NT2/D1 (cell line): ENCODE measurements at regions not wholly inside any gene's neighbourhood (a gene's known extent, or its start where the extent isn't known, plus 50 kb on each side); places are given as distances from the start of the nearest gene placed in this dataset.

Experiments used
- SUZ12 ChIP-seq: IDR thresholded peaks from 2 replicates; pipeline ENCODE4 v1.6.1; 2011; ENCODE audit not compliant: insufficient read length, insufficient read depth; ENCODE audit errors: extremely low read depth
- ZNF274 ChIP-seq: IDR thresholded peaks from 2 replicates; pipeline ENCODE4 v1.6.1; 2011; ENCODE audit warnings: mild to moderate bottlenecking, low read depth, low read length

DNA sequence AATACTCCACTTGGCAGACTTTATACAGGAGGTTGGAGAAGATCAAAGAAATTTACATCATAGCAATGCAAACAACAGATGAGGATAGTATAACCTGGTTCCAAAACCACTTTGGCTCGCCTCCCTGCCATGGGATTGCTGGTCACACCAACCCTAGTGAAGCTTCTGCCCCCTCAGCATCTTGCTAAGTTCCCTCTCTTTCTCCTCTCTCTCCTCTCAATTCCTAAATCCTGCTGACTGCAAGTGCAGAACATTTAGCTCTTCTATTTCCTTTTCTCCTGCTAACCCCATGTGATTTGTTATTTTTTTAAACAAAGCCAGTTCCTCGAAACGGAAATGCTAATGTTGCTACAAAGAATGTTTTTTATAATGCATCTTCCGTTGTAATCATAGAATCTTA, 50.3 kb upstream of the LY86 start:
- no peak for TF ChIP-seq ZNF274
- TF ChIP-seq SUZ12: no peak
